T-helper 22 cell (primary cell): ENCODE measurements at regions not wholly inside any gene's neighbourhood (a gene's known extent, or its start where the extent isn't known, plus 50 kb on each side); places are given as distances from the start of the nearest gene placed in this dataset.
"Not testable (repeated sequence)": the region's sequence is repeated elsewhere in the genome, so short reads cannot be mapped to it uniquely, and the experiment has no call there.

Source experiments
- DNase-seq: peaks from one replicate; pipeline ENCODE4 v3.0.0-alpha.2; 2020; ENCODE audit warnings: low read depth

- DNase-seq = no peak
Measured at GRCh38 chr6:118719351-118720124, 68.1 kb upstream of the CEP85L start.

GRCh38 chr6:118718903-118719302 is 67.5 kb upstream of the CEP85L start:
- no peak for DNase-seq

GRCh38 chr6:118718297-118718696 is 66.9 kb upstream of the CEP85L start:
- no peak for DNase-seq

- no peak for DNase-seq
Measured at GRCh38 chr6:118717106-118717505, 65.7 kb upstream of the CEP85L start.

- not testable (repeated sequence) for DNase-seq
Measured at GRCh38 chr6:118715907-118716306, 64.5 kb upstream of the CEP85L start.

GRCh38 chr6:118715376-118715775 is 64.0 kb upstream of the CEP85L start:
- no peak for DNase-seq

- DNase-seq = no peak
Measured at GRCh38 chr6:118714756-118715155, 63.4 kb upstream of the CEP85L start.

DNA sequence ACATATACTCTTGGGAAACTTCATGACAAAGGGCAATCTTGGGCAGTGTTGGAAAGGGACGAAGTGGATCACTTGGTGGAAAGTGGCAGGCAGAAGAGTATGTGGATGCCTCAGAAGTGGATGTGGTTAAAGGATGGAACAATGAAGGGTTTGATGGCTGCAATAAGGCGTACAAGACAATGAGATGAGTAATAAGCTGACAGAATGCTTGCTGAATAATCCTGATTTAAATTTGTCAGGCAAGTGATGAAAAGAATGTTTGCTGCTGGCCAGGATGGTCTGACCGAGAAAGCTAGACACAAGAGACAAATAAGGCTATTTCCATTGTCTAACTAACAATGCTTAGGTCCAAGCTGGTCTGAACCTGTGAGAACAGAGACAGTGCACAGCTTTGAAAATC is 61.6 kb upstream of the CEP85L start:
- DNase-seq = no peak

DNA sequence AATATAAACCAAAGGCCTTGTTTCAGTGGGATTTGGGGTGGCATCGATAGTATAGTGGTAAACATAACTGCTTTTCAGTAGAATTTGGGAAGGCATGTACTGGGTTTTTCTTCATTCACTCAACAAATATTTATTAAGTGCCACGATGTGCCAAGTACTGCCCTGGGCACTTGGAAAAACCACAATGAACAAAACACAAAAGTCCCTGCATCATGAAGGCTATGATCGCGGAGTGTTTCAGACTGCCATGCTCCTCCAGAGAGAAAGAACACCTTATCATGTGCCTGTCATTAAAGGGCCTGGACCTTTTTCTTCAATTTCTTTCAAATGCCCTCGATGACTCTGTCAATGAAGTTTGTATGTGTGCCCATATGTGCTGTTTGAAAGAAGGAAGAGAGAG is 59.2 kb upstream of the CEP85L start:
- DNase-seq = no peak

GRCh38 chr6:118709859-118710350 is 58.5 kb upstream of the CEP85L start:
- peak; percentile 70 for DNase-seq

GRCh38 chr6:118708744-118709143 is 57.4 kb upstream of the CEP85L start:
- no peak for DNase-seq

- DNase-seq = no peak
Measured at GRCh38 chr6:118708055-118708454, 56.7 kb upstream of the CEP85L start.

DNA sequence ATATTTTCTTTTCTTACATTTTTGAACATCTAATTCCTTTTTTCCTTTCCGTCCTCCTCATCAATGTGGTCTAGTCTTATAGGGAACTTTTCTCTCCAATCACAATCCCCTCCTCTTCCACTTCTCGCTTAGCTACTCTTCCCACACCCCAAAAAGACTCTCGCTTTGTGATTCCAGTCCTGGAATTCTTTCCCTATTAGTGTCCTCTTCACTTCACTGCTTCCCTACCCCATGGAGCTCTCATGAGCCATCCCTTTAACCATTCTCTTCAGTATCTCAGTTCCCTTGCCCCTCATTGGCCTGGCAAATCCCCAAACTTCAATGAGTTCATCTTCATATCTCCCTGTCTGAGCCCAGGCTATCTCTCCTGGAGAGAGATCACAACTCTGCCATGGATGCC is 55.3 kb upstream of the CEP85L start:
- no peak for DNase-seq

- DNase-seq = no peak
Measured at GRCh38 chr6:118705544-118706491, 54.4 kb upstream of the CEP85L start.

- no peak for DNase-seq
Measured at GRCh38 chr6:118704915-118705314, 53.5 kb upstream of the CEP85L start.

- DNase-seq = not testable (repeated sequence)
Measured at GRCh38 chr6:118701260-118701659, 49.9 kb upstream of the CEP85L start.
